NT2/D1 (cell line): ENCODE measurements at regions not wholly inside any gene's neighbourhood (a gene's known extent, or its start where the extent isn't known, plus 50 kb on each side); places are given as distances from the start of the nearest gene placed in this dataset.

Experiments used
- SUZ12 ChIP-seq: IDR thresholded peaks from 2 replicates; pipeline ENCODE4 v1.6.1; 2011; ENCODE audit not compliant: insufficient read length, insufficient read depth; ENCODE audit errors: extremely low read depth
- YY1 ChIP-seq: IDR thresholded peaks from 2 replicates; pipeline ENCODE4 v1.6.1; 2011; ENCODE audit not compliant: insufficient read length, insufficient read depth
- ZNF274 ChIP-seq: IDR thresholded peaks from 2 replicates; pipeline ENCODE4 v1.6.1; 2011; ENCODE audit warnings: mild to moderate bottlenecking, low read depth, low read length

DNA sequence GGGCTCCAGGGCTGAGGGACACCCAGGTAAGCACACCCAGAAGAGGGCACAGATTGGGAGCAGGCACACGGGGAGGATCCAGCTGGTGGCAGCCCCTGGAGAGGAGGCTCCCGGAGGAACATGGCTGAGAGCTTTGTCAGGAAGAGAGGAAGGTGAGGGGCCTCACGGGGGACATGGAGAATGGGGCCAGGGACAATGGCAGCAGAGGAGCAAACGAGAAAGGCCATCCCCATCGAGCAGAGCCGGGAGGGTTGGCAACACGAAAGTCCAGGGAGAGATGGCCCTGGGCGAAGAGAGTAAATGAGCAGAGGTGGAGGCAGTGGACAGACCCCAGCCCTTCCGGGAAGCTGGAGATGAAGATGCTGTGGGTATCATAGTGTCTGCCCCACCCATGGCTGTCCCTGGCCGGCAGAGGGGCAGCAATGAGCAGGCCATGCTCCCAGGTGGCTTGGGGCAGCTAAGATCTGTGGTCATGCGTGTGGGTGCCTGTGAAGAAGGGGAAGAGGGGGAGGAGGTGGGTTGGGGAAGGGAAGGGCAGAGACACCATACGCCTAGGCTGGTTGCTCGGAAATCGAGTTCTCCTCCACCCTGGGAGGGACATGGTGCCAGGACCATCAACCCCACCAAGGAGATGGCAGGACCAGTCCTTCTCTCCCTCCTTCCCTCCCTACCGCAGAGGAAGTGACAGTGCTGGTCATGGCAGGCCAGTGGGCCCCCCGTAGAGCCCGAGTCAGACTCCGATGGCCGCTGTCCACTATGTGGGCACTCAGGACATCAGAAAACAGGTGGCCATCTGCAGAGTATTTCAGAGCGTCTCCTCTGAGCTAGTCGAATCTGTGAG, 191.7 kb downstream of the NDUFA10 start:
- TF ChIP-seq YY1: no peak
- no peak for TF ChIP-seq ZNF274
- no peak for TF ChIP-seq SUZ12
